ENCODE measurements at regions not wholly inside any gene's neighbourhood (a gene's known extent, or its start where the extent isn't known, plus 50 kb on each side); places are given as distances from the start of the nearest gene placed in this dataset.

DNA sequence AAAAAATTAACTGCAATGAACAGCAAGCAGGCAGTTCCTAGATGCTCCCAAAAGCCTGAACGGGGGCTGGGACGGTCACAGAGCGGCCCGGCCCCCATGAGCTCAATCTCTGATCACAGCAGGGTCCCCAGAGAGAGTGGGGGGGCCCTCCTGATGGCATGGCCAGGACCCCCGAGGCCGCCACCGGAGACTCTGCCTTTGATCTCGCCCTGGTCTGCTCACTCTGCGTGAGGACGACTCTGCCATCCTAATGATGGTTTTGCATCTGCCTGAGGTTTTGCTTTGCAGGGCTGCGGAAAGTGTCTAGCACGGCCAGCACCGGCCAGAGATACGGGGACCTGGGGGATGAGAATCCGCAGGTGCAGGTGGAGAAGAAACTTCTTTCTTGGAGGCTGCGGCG is 103.8 kb downstream of the SHOX start:
- TF ChIP-seq, protein P1, sequence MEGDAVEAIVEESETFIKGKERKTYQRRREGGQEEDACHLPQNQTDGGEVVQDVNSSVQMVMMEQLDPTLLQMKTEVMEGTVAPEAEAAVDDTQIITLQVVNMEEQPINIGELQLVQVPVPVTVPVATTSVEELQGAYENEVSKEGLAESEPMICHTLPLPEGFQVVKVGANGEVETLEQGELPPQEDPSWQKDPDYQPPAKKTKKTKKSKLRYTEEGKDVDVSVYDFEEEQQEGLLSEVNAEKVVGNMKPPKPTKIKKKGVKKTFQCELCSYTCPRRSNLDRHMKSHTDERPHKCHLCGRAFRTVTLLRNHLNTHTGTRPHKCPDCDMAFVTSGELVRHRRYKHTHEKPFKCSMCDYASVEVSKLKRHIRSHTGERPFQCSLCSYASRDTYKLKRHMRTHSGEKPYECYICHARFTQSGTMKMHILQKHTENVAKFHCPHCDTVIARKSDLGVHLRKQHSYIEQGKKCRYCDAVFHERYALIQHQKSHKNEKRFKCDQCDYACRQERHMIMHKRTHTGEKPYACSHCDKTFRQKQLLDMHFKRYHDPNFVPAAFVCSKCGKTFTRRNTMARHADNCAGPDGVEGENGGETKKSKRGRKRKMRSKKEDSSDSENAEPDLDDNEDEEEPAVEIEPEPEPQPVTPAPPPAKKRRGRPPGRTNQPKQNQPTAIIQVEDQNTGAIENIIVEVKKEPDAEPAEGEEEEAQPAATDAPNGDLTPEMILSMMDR (IDR thresholded peaks at IDR 0.05; ENCODE audit: insufficient read depth, low read depth, low read length): no peak
- no peak for TF ChIP-seq EZH2 (IDR thresholded peaks at IDR 0.05; ENCODE audit: insufficient read depth, low read length)
